HepG2 (cell line): ENCODE measurements at regions not wholly inside any gene's neighbourhood (a gene's known extent, or its start where the extent isn't known, plus 50 kb on each side); places are given as distances from the start of the nearest gene placed in this dataset.

Source experiments
- ATF4 ChIP-seq, 2 experiments: fragments of 450-650 bp in 1 of 2; sonication (generic) in 1 of 2; formaldehyde crosslinking; IDR thresholded peaks; 2 replicates each; pipeline versions ENCODE4 v1.5.0 to v1.8.0; 2020 to 2022; ENCODE audit warnings: mild to moderate bottlenecking in 1 of 2, missing genetic modification reagents in 1 of 2
- CTCF ChIP-seq: sonication (generic); formaldehyde crosslinking; IDR thresholded peaks from 2 replicates; pipeline ENCODE4 v1.5.0; 2020; ENCODE audit warnings: mild to moderate bottlenecking, missing genetic modification reagents, moderate library complexity
- HNRNPH1 ChIP-seq: fragments of 200-400 bp; formaldehyde crosslinking; optimal IDR thresholded peaks from 2 replicates; pipeline ENCODE3; 2017; ENCODE audit warnings: mild to moderate bottlenecking, low read depth, low read length
- MYC ChIP-seq: sonication (generic); formaldehyde crosslinking; IDR thresholded peaks from 2 replicates; pipeline ENCODE4 v1.9.0; 2021; ENCODE audit warnings: missing genetic modification reagents, borderline replicate concordance
- NONO ChIP-seq, 2 experiments: fragments of 450-650 bp in 1 of 2; sonication (generic) in 1 of 2; formaldehyde crosslinking in 1 of 2; IDR thresholded peaks in 1 of 2; conservative IDR thresholded peaks in 1 of 2; 2 replicates each; pipeline versions ENCODE4 v1.6.1 to v1.8.0; 2017 to 2022; ENCODE audit warnings: mild to moderate bottlenecking in 1 of 2, missing genetic modification reagents in 1 of 2, moderate library complexity in 1 of 2
- POLR2A ChIP-seq, 2 experiments: IDR thresholded peaks; 2 replicates each; pipeline ENCODE4 v1.6.1; 2011; ENCODE audit warnings: low read depth in 2 of 2, low read length in 2 of 2, mild to moderate bottlenecking in 1 of 2, moderate library complexity in 1 of 2; ENCODE audit not compliant: insufficient read depth in 1 of 2
- RBM22 ChIP-seq: fragments of 200-400 bp; formaldehyde crosslinking; optimal IDR thresholded peaks from 2 replicates; pipeline ENCODE3; 2017; ENCODE audit warnings: mild to moderate bottlenecking, low read length, moderate library complexity
- TERF1 ChIP-seq: sonication (generic); formaldehyde crosslinking; IDR thresholded peaks from 2 replicates; pipeline ENCODE4 v1.8.0; 2022; ENCODE audit warnings: mild to moderate bottlenecking, missing genetic modification reagents, moderate library complexity
- ZBTB34 ChIP-seq: sonication (generic); formaldehyde crosslinking; IDR thresholded peaks from 2 replicates; pipeline ENCODE4 v1.8.0; 2022; ENCODE audit warnings: mild to moderate bottlenecking, missing genetic modification reagents
- ZFP36 ChIP-seq: fragments of 150-350 bp; IDR thresholded peaks from 2 replicates; pipeline ENCODE4 v1.6.1; 2018; ENCODE audit warnings: borderline replicate concordance, low read length, low read depth; ENCODE audit not compliant: partially characterized antibody
- ZKSCAN1 ChIP-seq: fragments of 150-350 bp; IDR thresholded peaks from 2 replicates; pipeline ENCODE4 v1.6.1; 2014; ENCODE audit warnings: low read length
- ZNF44 ChIP-seq: sonication (generic); formaldehyde crosslinking; IDR thresholded peaks from 2 replicates; pipeline ENCODE4 v1.5.1; 2020; ENCODE audit warnings: mild to moderate bottlenecking, missing genetic modification reagents
- ZNF543 ChIP-seq: sonication (generic); formaldehyde crosslinking; IDR thresholded peaks from 2 replicates; pipeline ENCODE4 v1.4.0; 2020; ENCODE audit warnings: mild to moderate bottlenecking, missing genetic modification reagents
- ZXDC ChIP-seq: sonication (generic); formaldehyde crosslinking; IDR thresholded peaks from 2 replicates; pipeline ENCODE4 v1.5.0; 2020; ENCODE audit warnings: mild to moderate bottlenecking, missing genetic modification reagents
- TF ChIP-seq, protein P1 (sequence below): sonication (generic); formaldehyde crosslinking; conservative IDR thresholded peaks from 2 replicates; pipeline ENCODE4 v1.8.0; 2022; ENCODE audit warnings: missing genetic modification reagents
- TF ChIP-seq, protein P2 (sequence below): sonication (generic); formaldehyde crosslinking; conservative IDR thresholded peaks from 2 replicates; pipeline ENCODE4 v1.4.0; 2020; ENCODE audit warnings: missing genetic modification reagents

DNA sequence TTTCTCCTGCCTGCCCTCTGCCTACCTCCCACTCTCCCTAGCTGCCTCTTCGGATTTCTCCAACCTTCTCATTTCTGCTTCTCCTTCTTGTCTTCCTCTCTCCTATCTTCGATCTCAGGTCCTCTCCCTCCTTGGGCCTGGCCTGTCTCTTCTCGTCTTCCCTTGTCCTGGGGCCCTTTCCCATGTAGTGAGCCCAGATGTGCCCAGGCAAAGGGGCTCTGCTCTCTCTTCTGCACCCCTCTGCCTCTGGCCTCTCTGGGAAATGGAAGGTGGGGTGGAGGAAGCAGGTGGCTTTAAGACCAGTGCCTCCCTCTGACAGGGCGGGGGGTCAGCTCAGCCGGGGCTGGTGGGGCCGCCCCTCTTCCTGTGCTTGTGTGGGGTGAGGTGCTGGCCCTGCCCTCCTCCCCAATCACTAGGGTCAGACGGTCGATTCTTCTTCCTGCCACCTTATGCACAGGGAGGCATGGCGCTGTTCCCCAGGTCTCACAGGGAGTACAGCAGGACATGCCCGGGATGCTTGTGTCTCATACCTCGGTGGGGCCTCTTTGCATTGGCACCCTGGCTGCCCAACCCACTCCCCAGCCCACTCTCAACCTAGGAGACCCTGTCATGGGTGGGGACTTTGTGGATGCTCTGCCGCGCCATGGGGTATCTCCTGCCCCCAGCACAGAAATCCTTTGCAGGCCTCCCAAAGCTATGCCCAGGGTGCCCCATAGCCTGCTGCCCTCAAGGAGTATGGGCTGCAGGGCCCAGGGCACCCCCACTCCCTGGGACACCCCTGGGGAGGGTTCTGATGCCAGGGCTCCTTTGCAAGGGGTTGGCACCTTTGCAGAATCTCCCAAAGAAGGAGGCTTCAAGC, 213.8 kb upstream of the HAAO start (continued):
- TF ChIP-seq, protein P1, sequence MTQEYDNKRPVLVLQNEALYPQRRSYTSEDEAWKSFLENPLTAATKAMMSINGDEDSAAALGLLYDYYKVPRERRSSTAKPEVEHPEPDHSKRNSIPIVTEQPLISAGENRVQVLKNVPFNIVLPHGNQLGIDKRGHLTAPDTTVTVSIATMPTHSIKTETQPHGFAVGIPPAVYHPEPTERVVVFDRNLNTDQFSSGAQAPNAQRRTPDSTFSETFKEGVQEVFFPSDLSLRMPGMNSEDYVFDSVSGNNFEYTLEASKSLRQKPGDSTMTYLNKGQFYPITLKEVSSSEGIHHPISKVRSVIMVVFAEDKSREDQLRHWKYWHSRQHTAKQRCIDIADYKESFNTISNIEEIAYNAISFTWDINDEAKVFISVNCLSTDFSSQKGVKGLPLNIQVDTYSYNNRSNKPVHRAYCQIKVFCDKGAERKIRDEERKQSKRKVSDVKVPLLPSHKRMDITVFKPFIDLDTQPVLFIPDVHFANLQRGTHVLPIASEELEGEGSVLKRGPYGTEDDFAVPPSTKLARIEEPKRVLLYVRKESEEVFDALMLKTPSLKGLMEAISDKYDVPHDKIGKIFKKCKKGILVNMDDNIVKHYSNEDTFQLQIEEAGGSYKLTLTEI (CRISPR knock-in tag) = no peak
- no peak; the same call in 1 of the 2 replicates for TF ChIP-seq CTCF (CRISPR knock-in tag)
- TF ChIP-seq TERF1 = no peak
- TF ChIP-seq, protein P2, sequence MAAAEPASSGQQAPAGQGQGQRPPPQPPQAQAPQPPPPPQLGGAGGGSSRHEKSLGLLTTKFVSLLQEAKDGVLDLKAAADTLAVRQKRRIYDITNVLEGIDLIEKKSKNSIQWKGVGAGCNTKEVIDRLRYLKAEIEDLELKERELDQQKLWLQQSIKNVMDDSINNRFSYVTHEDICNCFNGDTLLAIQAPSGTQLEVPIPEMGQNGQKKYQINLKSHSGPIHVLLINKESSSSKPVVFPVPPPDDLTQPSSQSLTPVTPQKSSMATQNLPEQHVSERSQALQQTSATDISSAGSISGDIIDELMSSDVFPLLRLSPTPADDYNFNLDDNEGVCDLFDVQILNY = no peak
- TF ChIP-seq ZKSCAN1 = no peak
- no peak for TF ChIP-seq NONO (IDR thresholded peaks at IDR 0.05)
- peak; percentile 89 for TF ChIP-seq NONO (CRISPR knock-in tag; conservative IDR thresholded peaks at IDR 0.05)
- TF ChIP-seq POLR2A (IDR thresholded peaks at IDR 0.05; ENCODE audit: insufficient read depth in 1 of 2, low read depth in 2 of 2, low read length in 2 of 2) = peak in 1 of 2 experiments; percentile 43; a peak in 1 of 4 replicates
- peak; percentile 59 for TF ChIP-seq RBM22
- TF ChIP-seq HNRNPH1 = no peak
- TF ChIP-seq ATF4 (CRISPR knock-in tag; IDR thresholded peaks at IDR 0.05) = no peak
- TF ChIP-seq ZFP36 = no peak
- TF ChIP-seq ZBTB34 = 0 out of 2 replicates have a peak, but pooled peaks have one; percentile 34
- TF ChIP-seq ZNF543 (CRISPR knock-in tag) = peak; percentile 10; the same call in 1 of the 2 replicates
- TF ChIP-seq ZNF44 (CRISPR knock-in tag) = peak; percentile 93; the same call in 1 of the 2 replicates
- TF ChIP-seq ZXDC (CRISPR knock-in tag) = 0 out of 2 replicates have a peak, but pooled peaks have one; percentile 72
- TF ChIP-seq MYC (CRISPR knock-in tag) = 0 out of 2 replicates have a peak, but pooled peaks have one; percentile 18
